Caki2 (cell line): ENCODE measurements at regions not wholly inside any gene's neighbourhood (a gene's known extent, or its start where the extent isn't known, plus 50 kb on each side); places are given as distances from the start of the nearest gene placed in this dataset.
"Not testable (repeated sequence)": the region's sequence is repeated elsewhere in the genome, so short reads cannot be mapped to it uniquely, and the experiment has no call there.

Experiments used
- DNase-seq: peaks from one replicate; pipeline ENCODE4 v3.0.0-alpha.2; 2015; ENCODE audit warnings: low read depth
- in situ Hi-C: cut with HindIII; loops from 2 replicates; pipeline ENCODE4 v1.10.0; 2016; ENCODE audit warnings: low sequenced_read_pairs, low pct_unique_long_range_greater_than_20kb, mixed read lengths

- in situ Hi-C loops, DNase-seq: not testable (repeated sequence)
Measured at GRCh38 chr4:115178687-115179086, 65.3 kb upstream of the NDST4 start.

DNA sequence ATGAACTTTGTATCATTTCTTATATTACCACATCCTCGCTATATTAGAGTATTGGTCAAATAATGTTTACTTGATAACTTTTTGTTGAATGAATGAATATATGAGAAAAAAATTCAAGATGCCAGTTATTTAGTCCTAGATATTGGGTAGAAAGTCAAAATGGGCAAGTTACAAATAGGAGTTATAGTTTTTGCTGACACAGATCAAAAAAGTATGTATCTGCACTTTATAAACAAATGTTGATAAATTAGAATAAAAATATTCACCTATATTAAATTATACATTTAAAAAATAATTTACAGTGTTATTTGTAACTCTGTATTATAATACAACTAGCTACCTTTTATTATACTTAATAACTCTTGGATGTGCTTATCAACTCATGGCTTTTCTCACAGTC, 57.8 kb upstream of the NDST4 start:
- in situ Hi-C loops, result no loop called here
- DNase-seq, result no peak

DNA sequence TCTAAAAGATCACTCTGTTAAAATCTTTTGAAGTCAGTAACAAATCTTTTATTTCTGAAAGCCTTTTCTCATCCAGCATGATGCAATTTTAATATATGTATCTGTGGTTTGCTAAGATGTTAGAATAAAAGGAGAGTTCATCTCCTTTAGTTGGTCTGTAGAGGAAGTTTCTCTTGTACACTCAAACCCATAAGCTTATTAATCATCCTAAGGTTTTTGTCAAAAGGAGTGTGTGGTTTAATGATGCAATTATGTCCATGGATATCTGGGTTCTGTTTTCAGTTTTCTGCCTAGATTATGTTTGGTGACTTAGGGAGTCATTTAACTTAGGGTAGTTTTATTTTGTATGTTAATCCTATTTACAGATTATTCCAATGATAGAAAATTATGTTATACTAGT, 52.1 kb upstream of the NDST4 start:
- in situ Hi-C loops, result no loop called here
- DNase-seq, result no peak
